ENCODE measurements at regions not wholly inside any gene's neighbourhood (a gene's known extent, or its start where the extent isn't known, plus 50 kb on each side); places are given as distances from the start of the nearest gene placed in this dataset.

DNA sequence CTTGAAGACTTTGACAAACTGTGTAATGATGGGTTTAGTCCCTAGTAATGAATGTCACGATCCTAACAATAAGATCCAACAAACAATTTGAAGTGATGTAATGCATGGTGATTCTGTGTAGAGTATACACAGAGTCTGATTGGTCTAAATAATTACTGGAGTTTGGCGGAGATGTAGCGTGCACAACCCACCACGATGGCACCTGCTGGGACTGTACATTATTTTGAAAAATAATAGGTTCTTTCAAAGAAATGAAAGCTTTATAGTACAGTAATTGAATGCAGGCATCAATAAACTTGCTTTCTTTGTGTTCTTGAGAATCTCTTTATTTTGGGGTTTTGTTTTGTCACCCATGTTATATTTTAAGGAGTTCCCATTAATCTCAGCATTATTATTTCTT, 902.2 kb upstream of the PCDH7 start:
- H3K4me3 ChIP-seq, result no peak overlapping the region
- H3K9me2 ChIP-seq (ENCODE audit: insufficient read depth), result no peaks in the 10 kb centered on the region
- H3K79me2 ChIP-seq (ENCODE audit: low read depth), result no peaks in the 10 kb centered on the region
- intact Hi-C loops (cut with micrococcal nuclease; ENCODE audit: unreplicated experiment), result no loop called here
- no peak overlapping the region for H2AFZ ChIP-seq
- no peak overlapping the region for H3K27ac ChIP-seq
- H3K4me2 ChIP-seq, result no peak overlapping the region
- ChIA-PET POLR2A (ENCODE audit: unreplicated experiment) (no interaction called here), CTCF (no interaction called here)
- H3K4me1 ChIP-seq (replicated peaks; ENCODE audit: insufficient read depth), result no peaks in the 10 kb centered on the region
- no TSS peak for BruUV-seq (replicated peaks)
- no peaks in the 10 kb centered on the region for H3F3A ChIP-seq (ENCODE audit: insufficient read depth, low read depth)
- no peaks in the 10 kb centered on the region for H3K27me3 ChIP-seq (ENCODE audit: insufficient read depth, low read depth)
- DNase-seq, result no peak
- TF ChIP-seq, protein P1, sequence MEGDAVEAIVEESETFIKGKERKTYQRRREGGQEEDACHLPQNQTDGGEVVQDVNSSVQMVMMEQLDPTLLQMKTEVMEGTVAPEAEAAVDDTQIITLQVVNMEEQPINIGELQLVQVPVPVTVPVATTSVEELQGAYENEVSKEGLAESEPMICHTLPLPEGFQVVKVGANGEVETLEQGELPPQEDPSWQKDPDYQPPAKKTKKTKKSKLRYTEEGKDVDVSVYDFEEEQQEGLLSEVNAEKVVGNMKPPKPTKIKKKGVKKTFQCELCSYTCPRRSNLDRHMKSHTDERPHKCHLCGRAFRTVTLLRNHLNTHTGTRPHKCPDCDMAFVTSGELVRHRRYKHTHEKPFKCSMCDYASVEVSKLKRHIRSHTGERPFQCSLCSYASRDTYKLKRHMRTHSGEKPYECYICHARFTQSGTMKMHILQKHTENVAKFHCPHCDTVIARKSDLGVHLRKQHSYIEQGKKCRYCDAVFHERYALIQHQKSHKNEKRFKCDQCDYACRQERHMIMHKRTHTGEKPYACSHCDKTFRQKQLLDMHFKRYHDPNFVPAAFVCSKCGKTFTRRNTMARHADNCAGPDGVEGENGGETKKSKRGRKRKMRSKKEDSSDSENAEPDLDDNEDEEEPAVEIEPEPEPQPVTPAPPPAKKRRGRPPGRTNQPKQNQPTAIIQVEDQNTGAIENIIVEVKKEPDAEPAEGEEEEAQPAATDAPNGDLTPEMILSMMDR (conservative IDR thresholded peaks at IDR 0.05), result no peak
- no peak for TF ChIP-seq EZH2 (IDR thresholded peaks at IDR 0.05; ENCODE audit: low read depth)
- H3K36me3 ChIP-seq (ENCODE audit: low read depth), result no peaks in the 10 kb centered on the region
- no peaks in the 10 kb centered on the region for H4K20me1 ChIP-seq (ENCODE audit: insufficient read depth)
- H3K9me3 ChIP-seq (ENCODE audit: insufficient read depth, low read depth), result no peaks in the 10 kb centered on the region

DNA sequence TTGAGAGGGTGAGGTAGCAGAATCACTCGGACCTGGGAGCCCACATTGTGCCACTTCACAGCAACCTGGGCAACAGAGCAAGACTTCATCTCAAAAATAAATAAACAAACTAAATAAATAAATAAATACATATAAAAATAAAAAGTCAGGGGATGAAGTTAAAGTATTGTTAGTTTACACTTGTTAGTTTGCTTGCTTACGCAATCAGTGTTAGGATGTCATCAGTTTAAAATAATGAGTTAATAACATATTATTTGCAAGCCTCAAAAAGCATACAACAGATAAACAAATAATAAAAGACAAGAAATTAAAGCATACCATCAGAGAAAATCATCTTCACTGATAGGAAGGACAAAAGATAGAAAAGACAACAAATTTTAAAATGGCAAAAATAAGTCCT, 891.1 kb upstream of the PCDH7 start:
- intact Hi-C loops (cut with micrococcal nuclease; ENCODE audit: unreplicated experiment), result no loop called here
- POLR2A ChIA-PET (ENCODE audit: unreplicated experiment), result no interaction called here
- no peaks in the 10 kb centered on the region for H3K9me3 ChIP-seq (ENCODE audit: insufficient read depth, low read depth)
- H3K79me2 ChIP-seq (ENCODE audit: low read depth), result no peaks in the 10 kb centered on the region
- no peaks in the 10 kb centered on the region for H3K4me1 ChIP-seq (replicated peaks; ENCODE audit: insufficient read depth)
- no peak overlapping the region for H3K4me2 ChIP-seq
- H3K4me3 ChIP-seq, result no peak overlapping the region
- BruUV-seq (replicated peaks), result no TSS peak
- no peaks in the 10 kb centered on the region for H3K36me3 ChIP-seq (ENCODE audit: low read depth)
- H2AFZ ChIP-seq, result no peak overlapping the region
- H3F3A ChIP-seq (ENCODE audit: insufficient read depth, low read depth), result no peaks in the 10 kb centered on the region
- no peak for TF ChIP-seq EZH2 (IDR thresholded peaks at IDR 0.05; ENCODE audit: low read depth)
- TF ChIP-seq, protein P1 (conservative IDR thresholded peaks at IDR 0.05), result no peak
- no peak overlapping the region for H3K27ac ChIP-seq
- H3K27me3 ChIP-seq (ENCODE audit: insufficient read depth, low read depth), result no peaks in the 10 kb centered on the region
- no peaks in the 10 kb centered on the region; the same call in none of the 2 replicates for H3K9me2 ChIP-seq (ENCODE audit: insufficient read depth)
- CTCF ChIA-PET, result no interaction called here
- no peak for DNase-seq
- no peaks in the 10 kb centered on the region for H4K20me1 ChIP-seq (ENCODE audit: insufficient read depth)

DNA sequence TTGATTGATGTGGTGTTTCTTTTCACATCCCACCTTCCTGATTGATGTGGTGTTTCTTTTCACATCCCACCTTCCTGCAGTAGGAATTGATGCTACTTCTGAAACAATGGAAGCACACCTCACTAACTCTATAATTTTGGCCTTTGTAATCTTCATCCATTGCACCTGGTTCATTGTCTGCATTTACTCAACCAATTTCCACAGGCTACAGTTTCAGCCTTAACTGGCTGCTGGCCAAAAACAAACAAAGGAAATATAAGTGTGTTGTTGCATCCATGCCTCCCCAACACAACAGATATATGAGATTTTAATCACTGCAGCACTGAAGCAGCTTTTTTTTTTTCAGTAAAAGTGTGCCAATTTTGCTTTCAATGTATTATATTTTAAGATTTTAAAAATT, 867.6 kb upstream of the PCDH7 start:
- no peaks in the 10 kb centered on the region for H3K4me1 ChIP-seq (replicated peaks; ENCODE audit: insufficient read depth)
- H3K4me2 ChIP-seq, result no peak overlapping the region
- H3K9me3 ChIP-seq (ENCODE audit: insufficient read depth, low read depth), result no peaks in the 10 kb centered on the region
- no peaks in the 10 kb centered on the region for H3K36me3 ChIP-seq (ENCODE audit: low read depth)
- BruUV-seq (replicated peaks), result no TSS peak
- no peak for DNase-seq
- no peaks in the 10 kb centered on the region for H3F3A ChIP-seq (ENCODE audit: insufficient read depth, low read depth)
- no peak overlapping the region for H3K4me3 ChIP-seq
- H2AFZ ChIP-seq, result no peak overlapping the region
- POLR2A ChIA-PET (ENCODE audit: unreplicated experiment), result no interaction called here
- H3K9me2 ChIP-seq (ENCODE audit: insufficient read depth), result no peaks in the 10 kb centered on the region
- H3K79me2 ChIP-seq (ENCODE audit: low read depth), result no peaks in the 10 kb centered on the region
- intact Hi-C loops (cut with micrococcal nuclease; ENCODE audit: unreplicated experiment), result no loop called here
- H4K20me1 ChIP-seq (ENCODE audit: insufficient read depth), result no peaks in the 10 kb centered on the region
- TF ChIP-seq EZH2 (IDR thresholded peaks at IDR 0.05; ENCODE audit: low read depth), result no peak
- TF ChIP-seq, protein P1 (conservative IDR thresholded peaks at IDR 0.05), result no peak
- no peak overlapping the region for H3K27ac ChIP-seq
- CTCF ChIA-PET, result no interaction called here
- H3K27me3 ChIP-seq (ENCODE audit: insufficient read depth, low read depth), result no peaks in the 10 kb centered on the region
